Stimulated activated CD8-positive, alpha-beta memory T cell treated with anti-CD3 and anti-CD28 coated beads, Interleukin-12 subunit alpha, Interleukin-12 subunit beta, amount 100 ng/mL, for 4 hours (primary cell): ENCODE measurements at regions not wholly inside any gene's neighbourhood (a gene's known extent, or its start where the extent isn't known, plus 50 kb on each side); places are given as distances from the start of the nearest gene placed in this dataset.
"Not testable (repeated sequence)": the region's sequence is repeated elsewhere in the genome, so short reads cannot be mapped to it uniquely, and the experiment has no call there.

Experiments used
- DNase-seq: peaks from one replicate; pipeline ENCODE4 v3.0.0-alpha.2; 2020; ENCODE audit warnings: low read depth

DNA sequence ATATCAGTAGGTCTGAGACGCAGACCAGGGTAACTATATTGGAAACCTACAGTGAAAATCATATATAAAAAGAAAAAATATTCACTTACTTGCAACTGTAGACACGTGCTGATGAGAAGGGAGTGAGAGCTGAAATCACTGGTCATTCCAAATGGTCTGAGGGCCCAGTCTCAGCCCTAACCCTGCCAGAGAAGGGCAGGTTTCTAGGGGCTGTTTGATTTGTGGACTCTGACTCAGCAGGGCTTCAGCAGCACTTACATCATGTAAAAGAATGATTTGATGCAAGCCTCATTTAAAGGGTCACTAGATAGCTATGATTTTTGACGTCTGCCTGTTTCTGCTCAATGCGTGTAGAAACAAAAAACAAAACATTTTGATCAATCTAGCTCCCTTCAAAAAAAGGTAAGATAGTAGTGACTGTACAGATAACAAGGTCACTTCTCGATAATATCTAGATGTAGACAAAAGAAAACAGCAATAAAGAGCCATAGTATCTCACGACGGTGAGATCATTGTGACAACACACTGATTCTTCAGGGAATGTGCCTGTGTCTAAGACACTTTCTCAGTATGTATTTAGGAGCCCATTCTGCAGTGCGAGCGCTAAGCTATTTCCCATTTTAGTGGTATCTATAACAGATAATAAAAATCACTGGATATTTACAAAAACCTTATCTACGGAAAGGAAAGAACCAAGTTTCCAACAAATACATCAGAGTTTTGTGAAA, 307.2 kb downstream of the HIVEP2 start:
- DNase-seq = no peak

- no peak for DNase-seq
Observed at GRCh38 chr6:142642651-142643050, 302.3 kb downstream of the HIVEP2 start.

DNA sequence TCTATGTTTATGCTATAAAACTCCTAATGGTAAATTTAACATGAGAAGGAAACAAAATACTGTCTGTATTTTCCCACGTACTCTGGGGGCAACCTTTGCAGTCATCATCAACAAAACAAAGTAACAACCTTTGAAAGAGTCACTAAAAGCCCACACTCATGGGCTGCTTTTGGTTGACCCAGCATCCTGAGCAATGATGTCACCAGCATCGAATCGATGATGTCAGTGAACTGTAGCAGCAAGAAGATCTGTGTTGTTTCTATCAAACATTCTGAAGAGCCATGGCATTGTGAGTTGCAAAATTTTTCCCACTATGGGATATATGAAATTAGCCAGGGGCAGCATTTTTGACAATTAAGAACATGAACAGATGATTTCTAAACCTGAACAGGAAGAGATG, 300.1 kb downstream of the HIVEP2 start:
- DNase-seq = no peak

DNA sequence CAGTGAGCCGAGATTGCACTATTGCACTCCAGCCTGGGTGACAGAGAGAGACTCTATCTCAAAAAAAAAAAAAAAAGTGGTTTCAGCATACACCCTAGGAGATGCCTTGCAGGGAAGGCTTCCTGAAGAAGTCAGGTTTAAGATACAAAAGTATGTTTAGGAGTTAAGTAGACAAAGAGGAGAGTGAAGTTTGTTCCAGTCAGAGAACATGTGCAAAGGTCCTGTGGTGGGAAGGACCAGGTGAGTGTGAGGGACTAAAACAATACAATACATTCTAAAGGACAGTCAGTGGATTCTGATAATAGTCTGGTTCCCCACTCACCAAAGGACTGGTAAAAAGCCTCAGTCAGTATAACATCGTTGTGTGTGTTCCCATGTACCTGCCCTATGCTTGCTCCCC, 299.3 kb downstream of the HIVEP2 start:
- DNase-seq = no peak

GRCh38 chr6:142647449-142648035, 297.4 kb downstream of the HIVEP2 start:
- DNase-seq = no peak

- no peak for DNase-seq
Observed at GRCh38 chr6:142648036-142648451, 296.9 kb downstream of the HIVEP2 start.

DNA sequence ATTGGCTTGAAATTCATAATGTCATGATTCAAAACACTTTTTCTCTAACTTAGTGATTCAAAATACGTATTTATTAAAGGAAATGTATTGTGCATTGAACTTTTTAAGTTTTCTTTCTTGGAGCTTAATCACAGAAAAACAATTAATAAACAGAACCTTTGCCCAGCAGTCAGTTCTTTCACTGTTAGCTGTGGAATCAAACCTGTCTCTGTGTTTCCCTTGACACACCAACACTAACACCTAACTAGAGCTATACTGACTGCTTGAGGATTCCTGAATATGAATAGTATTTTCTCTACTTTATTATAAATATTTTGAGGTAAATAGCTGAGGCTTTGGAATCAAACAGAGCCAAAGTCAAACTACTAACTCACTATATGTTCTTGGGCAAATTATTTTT, 296.4 kb downstream of the HIVEP2 start:
- DNase-seq = no peak

DNA sequence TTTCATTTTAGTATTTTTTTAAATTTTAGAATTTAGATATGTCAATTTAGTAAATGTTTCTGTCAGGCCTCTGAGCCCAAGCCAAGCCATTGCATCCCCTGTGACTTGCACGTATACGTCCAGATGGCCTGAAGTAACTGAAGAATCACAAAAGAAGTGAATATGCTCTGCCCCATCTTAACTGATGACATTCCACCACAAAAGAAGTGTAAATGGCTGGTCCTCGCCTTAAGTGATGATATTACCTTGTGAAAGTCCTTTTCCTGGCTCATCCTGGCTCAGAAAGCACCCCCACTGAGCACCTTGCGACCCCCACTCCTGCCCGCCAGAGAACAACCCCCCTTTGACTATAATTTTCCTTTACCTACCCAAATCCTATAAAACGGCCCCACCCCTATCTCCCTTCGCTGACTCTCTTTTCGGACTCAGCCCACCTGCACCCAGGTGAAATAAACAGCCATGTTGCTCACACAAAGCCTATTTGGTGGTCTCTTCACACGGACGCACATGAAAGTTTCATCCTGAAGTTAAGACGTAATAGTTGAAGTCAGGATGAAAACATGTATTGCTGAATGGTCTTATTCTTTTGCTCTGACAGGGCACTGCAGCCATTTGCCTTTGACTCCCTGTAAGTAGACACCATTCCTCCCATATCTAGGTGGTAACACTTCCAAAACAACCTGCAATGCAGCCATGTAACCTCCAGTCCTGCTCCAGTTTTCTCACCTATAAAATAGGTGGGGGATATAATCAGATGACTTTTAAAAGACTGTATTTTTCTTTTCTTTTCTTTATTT, 295.3 kb downstream of the HIVEP2 start:
- not testable (repeated sequence) for DNase-seq

GRCh38 chr6:142651384-142651783, 293.6 kb downstream of the HIVEP2 start:
- no peak for DNase-seq

GRCh38 chr6:142653710-142654420, 291.1 kb downstream of the HIVEP2 start:
- DNase-seq = no peak

DNA sequence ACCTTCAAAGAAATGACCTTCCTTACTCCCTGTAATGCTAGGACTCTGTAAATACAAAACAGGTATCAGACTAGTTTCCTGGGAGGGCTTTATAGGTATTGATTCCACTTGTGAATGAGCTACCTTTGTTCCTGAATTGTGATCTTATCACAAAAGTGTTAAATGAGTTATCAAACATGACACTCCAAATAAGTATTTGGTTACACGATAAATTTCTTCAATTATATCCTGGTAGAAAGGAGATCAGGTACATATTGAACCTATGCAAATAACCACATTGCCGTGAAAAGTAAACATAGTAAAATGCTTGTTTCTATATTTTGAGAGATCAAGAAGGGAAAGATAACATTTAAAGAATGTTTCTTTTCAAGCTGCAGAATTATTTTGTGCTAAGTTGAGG, 285.3 kb downstream of the HIVEP2 start:
- no peak for DNase-seq

GRCh38 chr6:142665393-142665792, 279.6 kb downstream of the HIVEP2 start:
- DNase-seq = no peak

GRCh38 chr6:142666599-142667185, 278.3 kb downstream of the HIVEP2 start:
- DNase-seq = no peak

DNA sequence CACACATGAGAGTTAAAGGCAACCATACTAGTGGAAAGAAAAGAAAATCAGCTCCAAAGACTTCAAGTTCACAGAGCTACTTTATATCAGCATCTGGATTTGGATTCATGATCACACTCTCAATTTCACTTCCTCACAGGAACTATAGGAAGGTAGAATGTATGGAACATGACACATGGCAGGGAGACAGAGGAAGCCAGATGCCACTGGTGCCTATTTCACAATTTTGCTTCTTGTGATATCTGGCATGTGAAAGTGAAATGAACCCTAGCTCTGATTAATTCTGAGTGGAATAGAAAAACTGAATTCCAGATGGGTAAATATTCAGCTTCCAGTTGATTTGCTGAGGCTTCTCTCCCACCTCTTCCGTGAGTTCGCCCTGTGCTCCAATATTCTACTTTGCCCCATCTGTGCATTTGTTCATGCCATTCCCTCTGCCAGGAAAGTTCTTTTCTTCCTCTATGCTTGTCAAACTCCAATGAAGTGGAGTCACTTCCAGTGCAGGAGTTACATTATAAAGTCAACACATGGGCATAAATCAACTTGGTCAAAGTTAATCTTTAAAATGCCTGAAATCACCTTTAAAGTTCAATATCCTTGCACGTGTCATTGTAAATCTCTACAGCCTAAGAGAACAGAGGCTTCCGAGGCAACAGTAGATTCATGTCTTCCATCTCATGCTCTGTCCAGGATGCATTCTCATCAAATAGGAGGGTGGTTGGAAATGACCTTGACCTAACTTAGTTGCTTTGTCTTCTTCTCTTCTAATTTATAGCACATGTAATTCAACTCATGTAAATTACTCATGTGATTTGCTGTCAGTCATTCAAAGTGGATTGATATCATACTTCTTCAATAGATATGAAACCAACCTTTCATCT, 275.3 kb downstream of the HIVEP2 start:
- no peak for DNase-seq

GRCh38 chr6:142671791-142672190, 273.2 kb downstream of the HIVEP2 start:
- DNase-seq = no peak

GRCh38 chr6:142675517-142675916, 269.5 kb downstream of the HIVEP2 start:
- no peak for DNase-seq

DNA sequence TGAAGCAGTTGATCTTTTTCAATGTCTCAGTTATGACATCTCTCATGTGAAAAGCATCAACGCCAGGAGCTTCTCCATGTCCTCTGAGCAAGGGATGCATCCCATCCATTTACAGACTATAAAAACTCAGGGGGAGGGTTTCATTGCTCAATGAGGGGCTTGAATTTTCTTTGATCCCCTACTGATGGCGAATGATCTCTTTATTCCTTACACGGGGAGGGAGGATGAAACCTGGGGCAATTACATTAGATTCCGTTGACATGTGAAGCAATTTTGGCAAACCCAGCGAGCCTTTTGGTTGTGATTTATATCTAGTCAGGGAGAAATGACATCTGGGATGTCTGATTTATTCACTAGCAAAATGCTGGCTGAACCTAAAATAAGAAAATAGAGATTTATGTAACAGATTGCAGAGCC, 268.9 kb downstream of the HIVEP2 start:
- no peak for DNase-seq

DNA sequence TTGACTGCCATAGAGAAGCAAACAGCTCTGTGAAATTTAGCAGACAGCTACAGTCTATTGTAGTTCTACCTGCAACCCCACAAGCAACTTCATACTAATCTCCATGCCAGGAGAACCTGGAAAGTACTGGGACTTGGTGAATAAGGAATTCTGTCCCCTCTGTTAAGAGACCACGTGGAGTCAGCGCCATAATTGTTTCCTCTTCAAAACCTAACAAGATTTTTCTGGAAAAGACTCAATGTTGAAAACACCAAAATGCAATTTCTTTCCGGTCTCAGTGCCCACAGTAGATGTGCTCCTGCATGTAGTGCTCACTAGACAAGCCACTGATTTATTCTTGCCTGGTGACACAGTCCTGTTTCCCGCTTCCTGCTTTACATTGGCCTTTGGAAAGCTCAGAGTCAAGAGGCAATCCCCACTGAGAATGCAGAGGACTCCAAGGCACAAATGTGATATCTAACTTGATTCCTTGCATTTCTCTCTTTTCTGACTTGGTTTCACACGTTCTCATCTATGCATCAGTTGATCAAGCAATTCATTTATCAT, 268.3 kb downstream of the HIVEP2 start:
- no peak for DNase-seq

GRCh38 chr6:142679907-142680700, 264.9 kb downstream of the HIVEP2 start:
- no peak for DNase-seq

DNA sequence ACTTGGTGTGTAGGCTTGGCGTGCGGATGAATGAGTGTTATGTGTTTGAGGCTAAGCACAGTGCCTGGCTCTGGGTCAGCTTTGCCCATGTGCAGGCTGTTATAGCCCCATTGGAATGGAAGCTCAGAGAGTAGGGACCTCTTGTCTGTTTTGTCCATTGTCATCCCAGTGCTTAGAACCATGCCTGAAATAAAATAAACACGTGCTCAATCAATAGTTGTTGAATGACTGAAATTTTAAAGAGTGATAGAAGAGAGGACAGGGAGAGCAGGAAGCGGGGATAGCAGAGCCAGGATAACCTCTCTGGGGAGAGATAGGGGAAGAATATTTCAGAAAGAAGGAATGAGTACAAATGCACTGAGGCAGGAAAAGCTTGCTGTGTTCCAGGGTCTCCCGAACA, 263.9 kb downstream of the HIVEP2 start:
- no peak for DNase-seq
